CD4-positive, alpha-beta T cell treated with Interleukin-12 subunit alpha and Interleukin-12 subunit beta, for 1 hour (primary cell): ENCODE measurements at regions not wholly inside any gene's neighbourhood (a gene's known extent, or its start where the extent isn't known, plus 50 kb on each side); places are given as distances from the start of the nearest gene placed in this dataset.
"Not testable (repeated sequence)": the region's sequence is repeated elsewhere in the genome, so short reads cannot be mapped to it uniquely, and the experiment has no call there.

ENCODE experiments used
- DNase-seq: peaks from one replicate; pipeline ENCODE4 v3.0.0-alpha.2; 2020

DNA sequence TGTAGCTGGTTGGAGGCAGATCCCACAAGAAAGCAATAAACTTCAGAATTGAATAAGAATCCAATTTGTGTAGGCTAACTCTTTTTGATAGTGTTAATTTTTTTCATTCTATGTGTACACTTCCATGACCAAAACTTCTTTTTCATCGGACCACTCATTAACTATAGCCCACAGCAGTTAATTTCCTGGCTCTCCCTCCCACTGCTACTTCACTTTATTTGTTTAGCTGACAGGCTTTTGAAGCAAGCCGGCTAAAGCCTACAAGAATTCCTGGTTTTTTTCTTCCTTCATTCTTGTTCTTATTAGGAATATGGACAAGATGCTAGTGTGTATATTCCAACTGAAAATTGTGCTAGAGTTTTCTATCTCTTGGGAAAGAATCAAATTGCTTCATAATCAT is 329.2 kb upstream of the CCNH start:
- no peak for DNase-seq

DNA sequence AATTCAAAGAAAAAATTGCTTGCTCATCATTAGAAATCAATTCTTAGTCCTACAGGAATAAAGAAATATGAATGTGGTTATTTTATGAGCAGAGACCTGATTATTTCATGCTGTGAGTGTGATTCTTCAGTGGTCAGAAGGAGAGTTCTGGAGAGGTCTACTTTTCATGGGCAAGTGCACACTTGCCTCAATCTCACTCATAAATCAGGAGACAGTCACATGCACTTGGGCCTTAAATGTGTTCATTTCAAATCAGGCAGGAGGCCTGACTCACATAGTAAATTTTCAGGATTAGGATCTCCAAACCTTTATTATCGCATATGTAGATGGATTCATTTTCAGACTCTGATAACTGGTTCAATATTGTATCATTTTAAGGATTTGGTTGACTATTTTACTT is 323.2 kb upstream of the CCNH start:
- DNase-seq = no peak

DNA sequence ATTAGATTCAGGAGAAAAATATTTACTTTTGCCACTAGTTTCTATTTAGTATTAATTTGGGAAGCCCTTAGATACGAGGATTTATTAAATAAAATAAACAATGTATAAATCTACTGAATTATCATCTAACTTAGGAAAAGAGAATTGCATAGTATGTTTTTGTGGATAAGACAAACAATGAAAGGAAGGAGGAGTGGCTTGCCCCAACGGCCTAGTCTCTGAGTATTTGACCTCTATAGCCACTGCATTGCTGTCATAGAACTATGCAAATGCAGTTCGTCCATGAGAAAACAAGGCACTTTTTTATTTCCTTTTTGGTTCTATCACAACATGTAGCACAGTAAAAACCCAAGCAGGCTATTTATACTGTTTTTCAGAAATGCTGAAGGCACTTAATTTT is 321.2 kb upstream of the CCNH start:
- DNase-seq = no peak

DNA sequence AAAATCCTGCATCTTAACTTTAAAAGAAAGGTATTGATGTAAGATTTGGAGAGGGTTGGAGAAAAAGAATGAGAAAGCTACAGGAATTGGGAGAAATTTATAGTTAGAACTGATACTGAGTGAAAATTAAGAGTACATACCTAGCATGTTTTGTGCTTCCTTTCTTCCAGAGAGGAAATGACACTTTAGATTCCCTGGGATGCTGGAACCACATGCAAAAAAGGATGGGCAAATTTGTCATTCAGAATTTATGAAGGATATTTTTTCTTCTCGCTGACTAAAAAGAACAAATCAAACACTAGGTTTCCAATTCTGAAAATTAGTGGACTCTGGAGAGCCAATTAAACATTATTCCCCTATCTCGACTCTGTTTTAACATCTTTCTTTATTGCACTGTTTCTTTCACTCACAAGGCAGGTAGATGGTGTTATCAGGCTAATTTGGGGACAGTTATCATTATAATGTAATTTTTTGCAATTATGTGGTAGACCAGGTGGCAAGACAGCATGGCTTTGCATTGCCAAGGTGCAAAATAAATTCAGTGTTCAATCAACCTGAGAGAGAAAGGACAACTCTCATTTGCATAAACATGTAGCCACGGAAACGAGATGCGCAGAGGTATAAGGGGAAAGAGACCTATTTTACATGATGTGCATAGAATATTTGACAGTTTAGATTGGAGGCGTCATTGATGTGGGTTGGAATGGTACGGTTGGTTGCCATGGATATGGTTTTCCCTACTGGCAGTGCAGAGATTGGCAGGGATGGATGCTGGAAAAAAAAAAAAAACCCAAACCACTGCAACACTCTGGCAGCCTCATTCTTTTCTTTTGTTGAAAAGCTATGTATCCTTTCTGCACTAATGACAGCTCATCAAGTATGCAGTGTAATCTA is 320.4 kb upstream of the CCNH start:
- no peak for DNase-seq

DNA sequence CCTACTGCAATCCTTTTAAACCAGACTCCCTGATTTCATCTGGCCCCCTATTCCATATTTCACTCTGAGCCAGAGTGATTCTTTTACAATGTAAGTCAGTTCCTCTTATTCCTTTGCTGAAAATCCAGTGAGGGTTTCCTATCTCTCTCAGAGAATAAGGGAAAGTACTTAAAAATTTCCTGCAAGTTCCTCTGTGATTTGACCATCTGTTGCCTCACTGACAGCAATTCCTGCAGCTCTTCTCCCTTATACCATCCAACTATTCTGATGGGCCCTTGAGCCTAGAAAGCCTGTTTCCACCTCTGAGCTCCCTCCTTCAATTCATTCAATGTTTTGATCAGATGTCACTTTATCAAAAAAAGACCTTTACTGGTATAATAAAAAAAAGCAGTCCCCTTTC is 317.1 kb upstream of the CCNH start:
- DNase-seq = no peak

DNA sequence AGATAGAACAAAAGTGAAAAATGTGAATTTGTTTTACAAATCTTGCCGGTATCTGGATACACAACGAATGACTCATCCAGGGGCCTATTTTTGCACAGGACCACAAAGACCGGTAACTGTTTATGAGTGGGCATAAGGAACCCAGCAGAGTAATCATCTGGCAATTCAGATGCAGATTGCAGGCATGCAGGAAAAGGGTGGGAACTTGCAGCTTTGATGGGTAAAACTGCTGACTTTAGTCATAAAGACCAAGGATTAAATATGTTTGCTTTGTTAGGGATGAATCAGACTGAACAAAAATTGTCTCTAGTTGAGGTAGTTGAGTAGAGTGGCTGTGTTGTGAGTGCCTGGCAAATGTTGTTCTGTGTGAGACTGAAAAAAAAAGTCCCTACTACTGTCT is 309.6 kb upstream of the CCNH start:
- no peak for DNase-seq

DNA sequence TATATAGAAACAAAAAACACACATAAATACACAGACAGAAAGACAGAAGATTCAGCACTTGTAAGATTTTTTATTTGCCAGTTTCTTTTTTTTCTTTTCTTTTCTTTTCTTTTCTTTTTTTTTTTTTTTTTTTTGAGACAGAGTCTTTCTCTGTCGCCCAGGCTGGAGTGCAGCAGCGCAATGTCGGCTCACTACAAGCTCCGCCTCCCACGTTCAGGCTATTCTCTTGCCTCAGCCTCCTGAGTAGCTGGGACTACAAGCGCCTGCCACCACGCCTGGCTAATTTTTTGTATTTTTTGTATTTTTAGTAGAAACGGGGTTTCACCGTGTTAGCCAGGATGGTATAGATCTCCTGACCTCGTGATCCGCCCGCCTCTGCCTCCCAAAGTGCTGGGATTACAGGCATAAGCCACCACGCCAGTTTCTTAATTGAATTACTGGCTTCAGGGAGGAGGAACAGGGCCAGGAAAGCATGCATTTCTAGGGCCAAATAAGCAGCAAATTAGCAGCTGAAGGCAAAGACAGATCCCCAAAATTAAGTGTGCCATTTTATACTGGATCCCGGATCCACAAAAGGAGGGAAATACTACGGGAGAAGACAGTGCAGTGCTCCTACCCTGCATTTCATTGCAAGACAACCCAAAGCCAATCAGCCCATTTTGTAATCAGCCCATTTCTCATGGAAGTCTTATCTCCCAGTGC is 305.6 kb upstream of the CCNH start:
- not testable (repeated sequence) for DNase-seq

DNA sequence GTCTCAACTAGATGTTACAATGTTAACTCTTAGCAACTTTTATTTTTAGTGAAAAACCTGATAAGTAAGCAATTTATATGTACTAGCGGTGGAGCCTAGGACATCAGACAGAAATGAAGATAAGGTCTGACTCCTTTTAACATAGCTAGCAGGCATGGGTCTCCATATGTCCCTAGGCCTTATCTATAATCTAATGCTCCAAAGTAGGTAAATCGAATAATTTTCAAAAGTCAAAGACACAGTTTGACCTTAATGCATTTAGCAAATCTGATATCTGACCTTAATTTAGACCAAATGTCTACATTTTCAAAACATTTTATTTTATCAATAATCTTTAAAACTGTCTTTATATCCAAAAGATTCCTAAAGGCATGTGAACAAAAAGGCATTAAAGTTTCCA is 305.0 kb upstream of the CCNH start:
- DNase-seq = no peak

DNA sequence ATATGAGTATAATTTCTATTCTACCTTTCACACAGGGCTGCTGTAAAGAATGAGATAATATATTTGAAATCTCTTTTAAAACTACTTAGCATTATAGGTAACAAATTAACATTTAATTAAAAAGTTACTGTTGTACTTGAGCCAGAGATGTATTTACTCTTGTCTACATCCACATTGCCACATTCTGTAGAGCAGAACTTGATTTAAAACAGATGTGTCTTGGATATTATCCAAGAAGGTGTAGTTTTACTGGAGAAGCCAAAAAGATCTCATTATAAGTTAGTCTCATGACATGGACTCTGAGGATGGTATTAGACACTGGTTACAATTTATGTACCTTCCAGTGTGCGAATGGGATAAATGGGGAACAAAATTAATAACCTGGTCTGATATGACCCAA is 293.1 kb upstream of the CCNH start:
- DNase-seq = no peak

DNA sequence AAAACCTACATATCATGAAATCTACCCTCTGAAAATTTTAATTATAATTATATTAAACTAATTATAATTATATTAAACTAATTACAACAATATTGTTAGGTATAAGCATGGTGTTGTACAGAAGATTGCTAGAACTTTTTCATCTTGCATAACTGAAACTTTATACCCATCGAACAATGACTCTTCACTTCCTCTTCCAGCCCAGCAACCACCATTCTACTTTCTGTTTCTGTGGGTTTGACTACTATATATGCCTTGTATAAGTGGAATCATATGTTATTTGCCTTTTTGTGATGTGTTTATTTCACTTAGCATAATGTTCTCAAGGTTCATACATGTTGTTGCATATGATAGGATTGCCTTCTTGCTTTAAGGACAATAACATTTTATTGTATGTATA is 274.2 kb upstream of the CCNH start:
- DNase-seq = no peak

DNA sequence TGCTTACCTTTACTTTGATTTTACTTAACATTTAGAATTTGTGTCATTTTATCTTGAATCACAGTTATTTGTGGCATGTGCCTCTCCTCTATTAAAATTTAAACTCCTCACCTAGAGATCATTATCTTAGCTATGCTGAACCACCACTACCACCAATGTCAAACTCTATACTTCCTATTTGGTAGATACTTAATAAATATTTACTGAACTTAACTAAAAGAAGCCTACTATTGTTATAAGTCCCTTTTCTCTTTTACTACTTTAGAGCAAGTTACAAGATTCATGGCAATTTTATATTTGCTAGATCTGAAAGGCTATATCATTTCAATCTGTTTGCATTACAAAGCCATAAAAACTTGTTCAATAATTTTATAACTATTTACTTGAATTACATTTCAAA is 273.3 kb upstream of the CCNH start:
- no peak for DNase-seq

DNA sequence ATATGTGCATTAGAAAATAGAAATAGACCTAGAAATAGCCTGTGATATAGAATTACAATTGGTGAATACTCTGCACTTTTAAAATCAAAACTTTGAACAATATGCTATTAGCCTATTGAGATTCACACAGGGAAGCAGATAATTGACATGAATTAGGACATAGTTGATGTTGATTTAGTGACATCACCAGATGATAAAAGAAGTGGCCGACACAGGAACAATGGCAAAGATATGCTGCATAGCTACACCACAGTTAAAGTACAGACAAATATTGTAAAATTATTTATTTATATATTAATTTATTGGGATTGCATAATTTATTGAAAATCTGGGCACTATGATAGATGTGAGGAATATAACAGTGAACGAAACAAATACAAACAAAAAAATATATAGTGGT is 261.5 kb upstream of the CCNH start:
- DNase-seq = no peak

DNA sequence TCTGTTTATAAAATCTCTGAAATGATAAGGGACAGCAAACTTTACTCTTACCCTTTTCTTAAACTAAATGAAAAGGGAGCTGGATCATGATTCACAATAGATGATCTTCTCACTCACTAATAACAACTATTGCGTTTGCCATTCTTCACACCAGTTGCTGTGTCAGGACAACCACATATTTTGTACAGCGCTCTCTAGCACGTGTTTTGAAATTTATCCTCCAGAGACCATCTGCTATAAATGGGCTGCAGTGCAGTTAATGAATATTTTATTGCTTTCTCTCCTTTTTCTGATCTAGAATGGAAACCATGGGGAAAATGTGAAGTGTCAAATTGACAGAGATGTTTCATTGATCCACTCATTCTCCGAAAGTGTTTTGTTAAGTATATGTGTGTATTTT is 258.4 kb upstream of the CCNH start:
- no peak for DNase-seq

DNA sequence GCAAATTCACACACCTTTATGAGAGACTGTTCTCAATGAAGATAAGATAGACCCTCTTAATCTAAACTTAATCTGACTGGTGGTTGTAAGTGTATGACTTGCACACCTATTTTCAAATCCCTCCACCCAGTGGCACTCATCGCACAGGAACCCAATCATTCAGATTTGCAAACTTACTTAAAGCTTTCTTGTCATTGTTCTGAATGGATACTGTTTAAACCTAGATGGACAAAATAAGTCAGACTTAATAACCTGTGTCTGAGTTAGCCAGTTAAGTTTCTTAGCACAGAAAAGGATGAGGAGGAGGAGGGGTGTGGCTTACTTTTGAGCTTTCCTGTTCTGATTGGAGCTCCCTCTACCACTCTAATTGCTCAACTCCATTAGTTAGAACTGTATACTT is 252.4 kb upstream of the CCNH start:
- no peak for DNase-seq

DNA sequence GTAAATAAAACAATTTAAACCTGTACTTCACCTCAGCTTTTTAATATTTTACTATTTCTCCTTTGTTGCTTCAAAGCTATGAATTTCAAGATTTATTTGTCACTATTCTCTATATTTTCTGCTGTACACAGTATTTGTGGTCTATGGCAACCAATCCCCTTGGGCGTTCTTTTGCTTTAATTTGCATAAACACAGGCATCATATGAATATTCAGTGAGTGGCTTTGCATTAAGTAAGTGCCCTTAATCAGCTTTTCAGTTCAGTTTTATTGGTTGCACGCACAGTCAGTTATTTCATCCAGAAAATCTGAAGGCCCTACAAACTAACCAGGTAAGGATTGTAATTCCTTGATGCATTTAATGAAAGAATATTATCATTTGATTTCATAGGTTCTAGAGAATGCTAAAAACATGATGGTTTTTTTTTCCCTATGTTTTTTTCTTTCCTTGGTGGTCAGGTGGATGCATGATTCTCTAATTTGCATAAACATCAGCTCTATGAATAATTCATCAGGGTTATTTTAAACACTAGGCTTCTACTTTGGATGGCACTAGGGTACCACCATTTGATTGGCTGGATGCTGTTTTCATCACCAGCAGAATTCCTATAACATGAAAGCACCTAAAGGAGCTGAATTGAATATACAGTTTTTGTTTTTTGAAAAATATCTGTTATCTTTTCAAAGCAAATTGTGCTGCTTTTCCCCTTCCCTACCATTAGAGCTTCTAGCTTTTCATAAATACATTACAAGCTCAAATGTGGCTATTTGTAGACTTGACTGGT is 249.2 kb upstream of the CCNH start:
- no peak for DNase-seq

DNA sequence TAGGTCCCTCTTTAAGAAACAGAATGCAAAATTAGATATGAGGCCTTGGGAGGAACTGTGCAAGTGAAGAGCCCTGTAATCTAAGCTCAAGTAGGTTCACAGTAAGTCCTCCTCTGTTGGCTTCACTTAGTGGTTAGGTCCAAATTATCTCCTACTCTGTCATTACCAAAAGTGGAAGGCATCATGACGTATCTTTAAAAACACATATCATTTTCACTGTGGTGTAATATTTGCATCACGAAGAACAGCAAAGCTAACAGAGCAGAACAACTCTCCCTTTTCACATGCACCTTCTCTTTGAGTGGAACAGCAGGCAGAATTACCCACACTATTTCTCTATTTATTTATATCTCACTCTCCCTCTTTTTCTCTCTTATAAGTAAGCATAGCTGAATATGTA is 240.5 kb upstream of the CCNH start:
- no peak for DNase-seq

DNA sequence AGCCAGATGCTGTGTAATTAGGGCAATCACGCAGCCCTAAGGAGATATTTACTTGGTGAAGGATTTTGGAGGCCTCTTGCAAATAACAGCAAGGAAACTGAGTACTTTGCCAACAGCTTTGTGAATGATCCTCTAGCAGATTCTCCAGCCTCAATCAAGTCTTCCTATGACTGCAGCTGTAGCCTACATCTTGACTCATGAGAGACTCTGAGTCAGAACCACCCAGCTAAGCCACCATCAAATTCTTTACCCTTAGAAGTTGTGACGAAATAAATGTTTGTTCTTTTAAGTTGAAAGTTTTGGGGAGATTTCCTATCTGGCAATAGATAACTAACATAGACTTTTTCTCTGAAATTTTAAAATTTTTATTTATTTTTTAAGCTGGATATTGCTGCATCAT is 237.6 kb upstream of the CCNH start:
- no peak for DNase-seq

DNA sequence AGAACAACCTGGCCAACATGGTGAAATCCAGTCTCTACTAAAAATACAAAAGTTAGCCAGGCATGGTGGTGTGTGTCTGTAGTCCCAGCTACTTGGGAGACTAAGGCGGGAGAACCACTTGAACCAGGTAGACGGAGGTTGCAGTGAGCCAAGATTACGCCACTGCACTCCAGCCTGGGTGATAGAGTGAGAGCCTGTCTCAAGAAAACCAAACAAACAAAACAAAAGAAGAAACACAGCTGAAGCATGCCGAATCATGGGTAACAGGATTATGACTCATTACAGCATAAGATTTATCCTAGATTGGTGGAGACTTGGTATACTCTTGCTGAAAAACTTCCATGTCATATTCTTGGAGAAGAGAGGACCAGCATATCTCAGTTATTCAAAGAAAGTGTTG is 236.7 kb upstream of the CCNH start:
- DNase-seq = no peak

DNA sequence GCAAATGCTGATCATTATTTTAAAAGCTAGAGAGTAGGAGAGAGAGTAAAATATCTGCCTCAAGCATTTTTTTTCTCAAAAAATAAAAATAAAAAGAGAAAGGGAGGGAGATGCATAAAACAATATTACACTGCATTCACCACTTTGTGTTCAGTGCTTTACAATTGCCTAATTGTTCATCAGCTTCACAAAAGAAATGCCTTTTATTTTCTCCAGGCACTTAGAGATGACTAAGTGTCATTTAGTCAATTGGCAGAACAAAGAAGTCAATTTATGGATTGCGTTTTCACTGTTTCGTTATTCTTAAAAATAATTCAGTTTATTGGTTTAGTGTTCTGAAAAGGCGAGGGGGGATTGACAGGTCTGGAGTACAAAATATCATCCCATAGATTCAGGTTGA is 232.5 kb upstream of the CCNH start:
- no peak for DNase-seq

DNA sequence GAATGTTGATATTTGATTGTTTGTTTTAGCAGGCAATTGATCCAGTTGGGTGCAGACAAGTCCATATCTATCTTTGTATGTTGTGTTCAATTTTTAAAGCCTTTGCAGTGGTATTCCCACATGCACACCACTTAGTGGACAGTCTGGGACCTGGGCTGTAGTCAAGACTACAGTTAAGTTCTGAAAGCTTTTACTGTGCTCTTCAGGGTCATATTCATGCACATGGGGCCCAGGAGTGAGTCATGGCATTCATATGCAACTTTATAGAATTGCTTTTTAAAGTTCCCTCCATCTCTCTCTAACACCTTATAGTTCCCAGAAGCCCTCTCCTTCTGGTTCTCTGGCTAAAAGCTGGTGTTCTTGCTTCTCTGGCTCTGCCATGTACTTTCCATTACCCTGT is 228.2 kb upstream of the CCNH start:
- DNase-seq = no peak

DNA sequence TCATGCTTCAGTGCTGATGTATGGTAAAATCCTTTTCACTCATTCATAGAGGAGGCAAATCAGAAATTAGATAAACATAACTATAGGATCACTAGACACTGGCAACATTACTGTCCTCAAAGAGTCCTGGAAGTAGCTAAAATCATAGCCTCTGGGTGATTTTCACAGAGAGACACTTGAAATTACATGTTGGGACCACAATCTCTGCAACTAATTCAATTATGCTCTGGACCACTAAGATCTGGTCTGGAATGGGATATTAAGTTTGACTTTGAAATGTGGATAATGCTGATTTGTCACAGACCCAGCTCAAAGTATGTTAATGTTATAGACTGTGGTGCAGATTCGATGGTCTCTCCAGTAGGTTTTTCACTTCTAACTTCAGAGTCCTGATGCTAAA is 214.6 kb upstream of the CCNH start:
- DNase-seq = no peak

DNA sequence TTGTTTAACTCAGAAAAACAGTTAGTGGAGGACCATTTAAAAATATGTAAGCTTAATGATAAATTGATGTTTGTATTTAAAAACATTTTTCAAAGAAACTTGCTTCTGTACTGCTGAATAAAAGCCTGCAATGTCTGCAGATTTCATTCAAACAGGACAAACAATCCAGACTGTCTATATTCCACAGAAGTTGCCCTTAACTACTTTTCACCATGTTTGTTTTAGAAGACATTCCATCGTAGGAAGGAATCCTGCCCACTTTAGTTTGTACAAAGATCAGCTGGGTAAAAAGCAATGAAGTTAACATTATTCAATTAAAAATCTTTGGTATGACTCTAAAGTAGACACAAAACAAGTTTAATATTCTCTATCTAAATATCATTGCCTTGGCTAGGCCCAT is 195.7 kb upstream of the CCNH start:
- no peak for DNase-seq

DNA sequence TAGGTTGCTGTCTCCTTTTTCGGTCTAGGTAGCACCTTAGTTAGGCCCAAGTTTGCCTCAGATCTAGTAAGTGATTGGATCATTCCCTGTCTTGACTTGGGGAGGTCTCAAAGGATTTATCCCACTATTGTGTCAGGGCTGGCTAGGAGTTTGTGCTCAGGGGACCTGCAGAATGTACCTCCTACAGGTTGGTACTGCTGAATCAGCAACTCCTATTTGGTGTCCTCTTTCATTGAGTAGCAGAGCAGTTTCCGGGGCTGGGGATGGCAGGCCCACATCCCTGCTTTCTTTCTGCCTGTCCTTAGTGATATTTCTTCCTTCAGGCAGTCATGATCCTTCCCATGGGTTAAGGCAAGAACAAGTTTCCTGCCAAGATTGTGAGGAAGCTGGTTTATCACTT is 192.9 kb upstream of the CCNH start:
- no peak for DNase-seq

DNA sequence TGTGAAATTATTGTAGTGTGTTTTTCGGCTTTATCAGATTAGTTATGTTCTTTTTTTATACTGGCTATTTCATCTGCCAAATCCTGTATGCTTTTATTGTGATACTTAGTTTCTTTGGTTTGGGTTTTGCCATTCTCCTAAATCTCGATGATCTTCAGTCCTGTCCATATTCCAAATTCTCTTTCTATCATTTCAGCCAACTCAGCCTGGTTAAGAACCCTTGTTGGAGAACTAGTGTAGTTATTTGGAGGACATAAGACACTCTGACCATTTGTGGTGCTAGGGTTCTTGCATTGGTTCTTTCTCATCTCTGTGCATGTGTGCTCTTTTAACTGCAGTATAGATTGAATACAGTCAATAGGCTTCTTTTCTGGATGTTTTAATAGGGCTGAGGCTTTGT is 187.0 kb upstream of the CCNH start:
- no peak for DNase-seq
